ENCODE measurements at regions not wholly inside any gene's neighbourhood (a gene's known extent, or its start where the extent isn't known, plus 50 kb on each side); places are given as distances from the start of the nearest gene placed in this dataset.

- no peak for TF ChIP-seq CTCF (IDR thresholded peaks at IDR 0.05; ENCODE audit: low read depth, low read length, missing control alignments)
- no peak for DNase-seq (ENCODE audit: low read depth)
- no peak overlapping the region for H3K4me3 ChIP-seq (ENCODE audit: low read depth, low read length)
Observed at GRCh38 chr6:77074037-77074713, 389.1 kb downstream of the HTR1B start.

- H3K4me3 ChIP-seq (ENCODE audit: low read depth, low read length), result no peak overlapping the region
- DNase-seq (ENCODE audit: low read depth), result no peak
- TF ChIP-seq CTCF (IDR thresholded peaks at IDR 0.05; ENCODE audit: low read depth, low read length, missing control alignments), result no peak
Observed at GRCh38 chr6:77073410-77073760, 389.9 kb downstream of the HTR1B start.

- DNase-seq (ENCODE audit: low read depth), result no peak
- TF ChIP-seq CTCF (IDR thresholded peaks at IDR 0.05; ENCODE audit: low read depth, low read length, missing control alignments), result no peak
- H3K4me3 ChIP-seq (ENCODE audit: low read depth, low read length), result no peak overlapping the region
Observed at GRCh38 chr6:77072694-77073409, 390.4 kb downstream of the HTR1B start.

- H3K4me3 ChIP-seq (ENCODE audit: low read depth, low read length), result no peak overlapping the region
- TF ChIP-seq CTCF (IDR thresholded peaks at IDR 0.05; ENCODE audit: low read depth, low read length, missing control alignments), result no peak
- no peak for DNase-seq (ENCODE audit: low read depth)
Observed at GRCh38 chr6:77063494-77063893, 399.8 kb downstream of the HTR1B start.

GRCh38 chr6:77055711-77056110 lies 407.6 kb downstream of the HTR1B start:
- no peak for TF ChIP-seq CTCF (IDR thresholded peaks at IDR 0.05; ENCODE audit: low read depth, low read length, missing control alignments)
- H3K4me3 ChIP-seq (ENCODE audit: low read depth, low read length), result no peak overlapping the region
- no peak for DNase-seq (ENCODE audit: low read depth)

- TF ChIP-seq CTCF (IDR thresholded peaks at IDR 0.05; ENCODE audit: low read depth, low read length, missing control alignments), result no peak
- no peak for DNase-seq (ENCODE audit: low read depth)
- no peak overlapping the region for H3K4me3 ChIP-seq (ENCODE audit: low read depth, low read length)
Observed at GRCh38 chr6:77040568-77041195, 422.6 kb downstream of the HTR1B start.
